ENCODE measurements at regions not wholly inside any gene's neighbourhood (a gene's known extent, or its start where the extent isn't known, plus 50 kb on each side); places are given as distances from the start of the nearest gene placed in this dataset.
A peak's percentile ranks its signal among the peaks of the same experiment; 100 is the strongest.

GRCh38 chr4:25527034-25527433 is 128.6 kb upstream of the SLC34A2 start:
- no peaks in the 10 kb centered on the region for H3K27me3 ChIP-seq
- no peaks in the 10 kb centered on the region for H3K36me3 ChIP-seq
- no peaks in the 10 kb centered on the region for H3K4me1 ChIP-seq (ENCODE audit: low read depth)
- TF ChIP-seq CTCF (IDR thresholded peaks at IDR 0.05; ENCODE audit: low read depth, low read length), result no peak
- no peak overlapping the region for H3K27ac ChIP-seq
- H3K9me3 ChIP-seq (ENCODE audit: low read depth), result no peaks in the 10 kb centered on the region
- DNase-seq (ENCODE audit: low read depth in 1 of 2, low spot score in 1 of 2), result peak in 1 of 2 donors; percentile 67
- H3K4me3 ChIP-seq, result no peak overlapping the region

- Histone ChIP-seq H3K36me3 (no peaks in the 10 kb centered on the region), H3K4me3 (no peak overlapping the region), H3K27me3 (no peaks in the 10 kb centered on the region), H3K4me1 (ENCODE audit: low read depth) (no peaks in the 10 kb centered on the region), H3K9me3 (ENCODE audit: low read depth) (no peaks in the 10 kb centered on the region), H3K27ac (no peak overlapping the region)
- DNase-seq (ENCODE audit: low read depth in 1 of 2, low spot score in 1 of 2), result no peak
- TF ChIP-seq CTCF (IDR thresholded peaks at IDR 0.05; ENCODE audit: low read depth, low read length), result no peak
Measured at GRCh38 chr4:25528391-25528790, 127.3 kb upstream of the SLC34A2 start.

GRCh38 chr4:25531272-25531671 is 124.4 kb upstream of the SLC34A2 start:
- no peak overlapping the region for H3K27ac ChIP-seq
- no peak overlapping the region for H3K4me3 ChIP-seq
- H3K9me3 ChIP-seq (ENCODE audit: low read depth), result no peaks in the 10 kb centered on the region
- H3K27me3 ChIP-seq, result no peaks in the 10 kb centered on the region
- DNase-seq (ENCODE audit: low read depth in 1 of 2, low spot score in 1 of 2), result no peak
- no peaks in the 10 kb centered on the region for H3K4me1 ChIP-seq (ENCODE audit: low read depth)
- TF ChIP-seq CTCF (IDR thresholded peaks at IDR 0.05; ENCODE audit: low read depth, low read length), result peak; percentile 40
- no peaks in the 10 kb centered on the region for H3K36me3 ChIP-seq

- Histone ChIP-seq H3K36me3 (no peaks in the 10 kb centered on the region), H3K27ac (no peak overlapping the region), H3K9me3 (ENCODE audit: low read depth) (no peaks in the 10 kb centered on the region), H3K4me1 (ENCODE audit: low read depth) (no peaks in the 10 kb centered on the region), H3K4me3 (no peak overlapping the region), H3K27me3 (no peaks in the 10 kb centered on the region)
- no peak for TF ChIP-seq CTCF (IDR thresholded peaks at IDR 0.05; ENCODE audit: low read depth, low read length)
- DNase-seq (ENCODE audit: low read depth in 1 of 2, low spot score in 1 of 2), result no peak
Measured at GRCh38 chr4:25532591-25532990, 123.1 kb upstream of the SLC34A2 start.

GRCh38 chr4:25533256-25533655 is 122.4 kb upstream of the SLC34A2 start:
- H3K9me3 ChIP-seq (ENCODE audit: low read depth), result no peaks in the 10 kb centered on the region
- H3K27me3 ChIP-seq, result no peaks in the 10 kb centered on the region
- TF ChIP-seq CTCF (IDR thresholded peaks at IDR 0.05; ENCODE audit: low read depth, low read length), result no peak
- DNase-seq (ENCODE audit: low read depth in 1 of 2, low spot score in 1 of 2), result no peak
- no peak overlapping the region for H3K27ac ChIP-seq
- no peak overlapping the region for H3K4me3 ChIP-seq
- no peaks in the 10 kb centered on the region for H3K4me1 ChIP-seq (ENCODE audit: low read depth)
- H3K36me3 ChIP-seq, result no peaks in the 10 kb centered on the region

- Histone ChIP-seq H3K9me3 (ENCODE audit: low read depth) (no peaks in the 10 kb centered on the region), H3K4me3 (no peak overlapping the region), H3K27me3 (no peaks in the 10 kb centered on the region), H3K36me3 (no peaks in the 10 kb centered on the region), H3K27ac (no peak overlapping the region), H3K4me1 (ENCODE audit: low read depth) (no peaks in the 10 kb centered on the region)
- peak in 1 of 2 donors; percentile 30 for DNase-seq (ENCODE audit: low read depth in 1 of 2, low spot score in 1 of 2)
- TF ChIP-seq CTCF (IDR thresholded peaks at IDR 0.05; ENCODE audit: low read depth, low read length), result no peak
Measured at GRCh38 chr4:25535278-25535677, 120.4 kb upstream of the SLC34A2 start.

All from cardiac muscle cell (in vitro differentiated cells and primary cell).